GM10266 (cell line): ENCODE measurements at regions not wholly inside any gene's neighbourhood (a gene's known extent, or its start where the extent isn't known, plus 50 kb on each side); places are given as distances from the start of the nearest gene placed in this dataset.

Source experiments
- DNase-seq: peaks from one replicate; pipeline ENCODE4 v3.0.0; 2012; ENCODE audit errors: extremely low spot score
- CTCF ChIP-seq: IDR thresholded peaks from 2 replicates; pipeline ENCODE4 v1.5.1; 2012; ENCODE audit warnings: mild to moderate bottlenecking, low read depth; ENCODE audit not compliant: control insufficient read depth, insufficient read depth; ENCODE audit errors: missing control alignments

GRCh38 chr16:63187638-63188037, 1151.4 kb upstream of the CDH8 start:
- no peak for TF ChIP-seq CTCF
- no peak for DNase-seq

GRCh38 chr16:63185235-63185780, 1149.1 kb upstream of the CDH8 start:
- DNase-seq = no peak
- no peak for TF ChIP-seq CTCF

GRCh38 chr16:63183743-63184142, 1147.5 kb upstream of the CDH8 start:
- no peak for DNase-seq
- no peak for TF ChIP-seq CTCF

- no peak for TF ChIP-seq CTCF
Observed at GRCh38 chr16:63175313-63175712, 1139.1 kb upstream of the CDH8 start.

GRCh38 chr16:63174801-63175200, 1138.6 kb upstream of the CDH8 start:
- no peak for TF ChIP-seq CTCF
- no peak for DNase-seq

More at GRCh38 chr16:63175313-63175712, 1139.1 kb upstream of the CDH8 start:
- no peak for DNase-seq

- no peak for DNase-seq
- TF ChIP-seq CTCF = no peak
Observed at GRCh38 chr16:63171545-63171944, 1135.3 kb upstream of the CDH8 start.

- DNase-seq = no peak
- no peak for TF ChIP-seq CTCF
Observed at GRCh38 chr16:63169100-63169499, 1132.9 kb upstream of the CDH8 start.
